ENCODE measurements at regions not wholly inside any gene's neighbourhood (a gene's known extent, or its start where the extent isn't known, plus 50 kb on each side); places are given as distances from the start of the nearest gene placed in this dataset.
"Not testable (repeated sequence)": the region's sequence is repeated elsewhere in the genome, so short reads cannot be mapped to it uniquely, and the experiment has no call there.

DNA sequence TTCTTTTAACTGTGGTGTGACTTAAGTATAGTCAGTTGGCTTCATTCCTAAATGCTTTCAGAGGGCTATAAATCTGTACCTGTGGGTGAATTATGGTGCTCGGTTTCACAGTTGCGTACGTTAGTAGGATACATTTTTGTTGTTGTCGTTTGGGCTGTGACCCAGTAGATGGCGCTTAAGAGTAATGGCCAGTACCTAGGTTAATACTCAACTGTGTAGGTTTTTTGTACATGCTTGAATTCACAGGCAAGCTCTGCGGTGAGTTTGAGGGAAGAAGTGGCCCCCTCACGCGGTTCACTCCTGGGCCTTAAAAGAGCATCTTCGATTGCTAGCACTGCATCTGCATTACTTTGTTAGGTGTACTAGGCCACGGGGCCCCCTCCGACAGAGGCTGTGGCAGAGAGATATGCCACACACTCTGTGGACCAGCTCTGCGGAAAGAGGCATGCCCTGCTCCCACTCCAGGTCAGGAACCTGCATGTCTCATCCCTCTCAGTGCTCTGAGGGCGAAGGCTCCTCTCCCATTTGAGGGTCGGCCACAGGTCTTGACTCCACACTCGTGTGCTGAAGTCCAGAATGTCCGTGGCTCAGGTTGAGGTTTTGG lies 208.8 kb upstream of the TBL1Y start:
- TF ChIP-seq POLR2A (IDR thresholded peaks at IDR 0.05; ENCODE audit: low read length); GATA1 (IDR thresholded peaks at IDR 0.05; ENCODE audit: low read depth, low read length): not testable (repeated sequence)
